ENCODE measurements at regions not wholly inside any gene's neighbourhood (a gene's known extent, or its start where the extent isn't known, plus 50 kb on each side); places are given as distances from the start of the nearest gene placed in this dataset.

- no peaks in the 10 kb centered on the region for H3K27me3 ChIP-seq
- no peaks in the 10 kb centered on the region for H3K4me1 ChIP-seq
- no peaks in the 10 kb centered on the region for H3K36me3 ChIP-seq
- no peak for TF ChIP-seq CTCF (IDR thresholded peaks at IDR 0.05)
- no peak for TF ChIP-seq POLR2AphosphoS5 (IDR thresholded peaks at IDR 0.05)
- no peak for TF ChIP-seq POLR2A (IDR thresholded peaks at IDR 0.05)
- no peak overlapping the region for H3K27ac ChIP-seq
- H3K4me3 ChIP-seq: no peak overlapping the region
- DNase-seq (ENCODE audit: low spot score in 2 of 2): no peak
- no peaks in the 10 kb centered on the region for H3K9me3 ChIP-seq
Observed at GRCh38 chr5:153402550-153402949, 87.9 kb upstream of the GRIA1 start.

- Histone ChIP-seq H3K27me3 (no peaks in the 10 kb centered on the region), H3K9me3 (no peaks in the 10 kb centered on the region), H3K36me3 (no peaks in the 10 kb centered on the region), H3K4me3 (no peak overlapping the region), H3K4me1 (no peaks in the 10 kb centered on the region), H3K27ac (no peak overlapping the region)
- TF ChIP-seq POLR2AphosphoS5 (IDR thresholded peaks at IDR 0.05) (no peak), CTCF (IDR thresholded peaks at IDR 0.05) (no peak), EP300 (IDR thresholded peaks at IDR 0.05) (no peak), POLR2A (IDR thresholded peaks at IDR 0.05) (no peak)
- no peak for DNase-seq (ENCODE audit: low spot score in 2 of 2)
Observed at GRCh38 chr5:153403470-153403869, 87.0 kb upstream of the GRIA1 start.

- Histone ChIP-seq H3K27me3 (no peaks in the 10 kb centered on the region), H3K27ac (no peak overlapping the region), H3K36me3 (no peaks in the 10 kb centered on the region), H3K4me1 (no peaks in the 10 kb centered on the region), H3K4me3 (no peak overlapping the region), H3K9me3 (no peaks in the 10 kb centered on the region)
- whole genome bisulfite sequencing: 69% methylated on average over 7 of the region's 7 CpGs
- TF ChIP-seq POLR2AphosphoS5 (IDR thresholded peaks at IDR 0.05) (no peak), EP300 (IDR thresholded peaks at IDR 0.05) (no peak), CTCF (IDR thresholded peaks at IDR 0.05) (no peak), POLR2A (IDR thresholded peaks at IDR 0.05) (no peak)
- no peak for DNase-seq (ENCODE audit: low spot score in 2 of 2)
Observed at GRCh38 chr5:153404747-153405146, 85.7 kb upstream of the GRIA1 start.

GRCh38 chr5:153421676-153422075, 68.8 kb upstream of the GRIA1 start:
- TF ChIP-seq POLR2A (IDR thresholded peaks at IDR 0.05): no peak
- Histone ChIP-seq H3K9me3 (no peaks in the 10 kb centered on the region), H3K4me3 (no peak overlapping the region), H3K36me3 (no peaks in the 10 kb centered on the region), H3K27ac (no peak overlapping the region), H3K27me3 (peaks cover 2% of the 10 kb centered on the region), H3K4me1 (no peaks in the 10 kb centered on the region)
- DNase-seq (ENCODE audit: low spot score in 2 of 2): no peak

- no peak for TF ChIP-seq POLR2AphosphoS5 (IDR thresholded peaks at IDR 0.05)
- TF ChIP-seq EP300 (IDR thresholded peaks at IDR 0.05): no peak
- no peak for TF ChIP-seq POLR2A (IDR thresholded peaks at IDR 0.05)
- TF ChIP-seq CTCF (IDR thresholded peaks at IDR 0.05): no peak
- H3K4me1 ChIP-seq: no peaks in the 10 kb centered on the region
- no peaks in the 10 kb centered on the region for H3K9me3 ChIP-seq
- H3K4me3 ChIP-seq: no peak overlapping the region
- H3K36me3 ChIP-seq: no peaks in the 10 kb centered on the region
- H3K27ac ChIP-seq: no peak overlapping the region
- 50% methylated on average over 1 of the region's 1 CpG for WGBS
- DNase-seq (ENCODE audit: low spot score in 2 of 2): no peak
- H3K27me3 ChIP-seq: peaks cover 2% of the 10 kb centered on the region
Observed at GRCh38 chr5:153425914-153426313, 64.6 kb upstream of the GRIA1 start.

- TF ChIP-seq CTCF (IDR thresholded peaks at IDR 0.05) (no peak), POLR2A (IDR thresholded peaks at IDR 0.05) (no peak), EP300 (IDR thresholded peaks at IDR 0.05) (no peak), POLR2AphosphoS5 (IDR thresholded peaks at IDR 0.05) (no peak)
- Histone ChIP-seq H3K27ac (no peak overlapping the region), H3K27me3 (no peaks in the 10 kb centered on the region), H3K4me1 (no peaks in the 10 kb centered on the region), H3K9me3 (no peaks in the 10 kb centered on the region), H3K36me3 (no peaks in the 10 kb centered on the region), H3K4me3 (no peak overlapping the region)
- no peak for DNase-seq (ENCODE audit: low spot score in 2 of 2)
- 85% methylated on average over 1 of the region's 1 CpG for WGBS
Observed at GRCh38 chr5:153429761-153430380, 60.6 kb upstream of the GRIA1 start.
